OCI-LY3 (cell line): ENCODE measurements at regions not wholly inside any gene's neighbourhood (a gene's known extent, or its start where the extent isn't known, plus 50 kb on each side); places are given as distances from the start of the nearest gene placed in this dataset.
A peak's percentile ranks its signal among the peaks of the same experiment; 100 is the strongest.

ENCODE experiments used
- H2AFZ ChIP-seq: fragments of 200-600, 300-600 bp; shearing (Covaris generic); 2 replicates; pipeline ENCODE4 v1.6.0; 2014; ENCODE audit warnings: antibody characterized with exemption, low read depth, low read length
- H3K27ac ChIP-seq: fragments of 200-600, 300-600 bp; sonication (generic); 2 replicates; pipeline ENCODE4 v1.5.1; 2014; ENCODE audit warnings: mild to moderate bottlenecking, low read length, moderate library complexity, mixed read lengths
- H3K27me3 ChIP-seq: fragments of 200-600, 300-600 bp; sonication (generic); 2 replicates; pipeline ENCODE4 v1.6.1; 2014; ENCODE audit warnings: low read depth, low read length, mixed read lengths
- H3K36me3 ChIP-seq: fragments of 200-600, 300-600 bp; sonication (generic); replicated peaks from 2 replicates; pipeline ENCODE3; 2014; ENCODE audit warnings: low read depth, low read length, mixed read lengths
- H3K4me1 ChIP-seq: fragments of 300-600, 200-600 bp; sonication (generic); 2 replicates; pipeline ENCODE4 v1.6.1; 2014; ENCODE audit warnings: low read length, mixed read lengths
- H3K4me2 ChIP-seq: fragments of 200-600, 300-600 bp; sonication (generic); 2 replicates; pipeline ENCODE4 v1.6.1; 2014; ENCODE audit warnings: low read length, mixed read lengths
- H3K4me3 ChIP-seq: fragments of 300-600, 200-600 bp; sonication (generic); 2 replicates; pipeline ENCODE4 v1.5.1; 2014; ENCODE audit warnings: antibody characterized with exemption, mild to moderate bottlenecking, low read length, moderate library complexity
- H3K79me2 ChIP-seq: fragments of 300-600, 200-600 bp; shearing (Covaris generic); 2 replicates; pipeline ENCODE4 v1.6.1; 2014; ENCODE audit warnings: mild to moderate bottlenecking, low read length, mixed read lengths
- H3K9ac ChIP-seq: fragments of 300-600, 200-600 bp; shearing (Covaris generic); 2 replicates; pipeline ENCODE4 v1.6.0; 2014; ENCODE audit warnings: mild to moderate bottlenecking, low read length, moderate library complexity
- H3K9me3 ChIP-seq: fragments of 200-600, 300-600 bp; shearing (Covaris generic); 2 replicates; pipeline ENCODE4 v1.6.1; 2014; ENCODE audit warnings: low read length, mixed read lengths; ENCODE audit not compliant: insufficient read depth
- H4K20me1 ChIP-seq: fragments of 200-600, 300-600 bp; sonication (generic); 2 replicates; pipeline ENCODE4 v1.6.1; 2016; ENCODE audit warnings: low read length, mixed read lengths; ENCODE audit not compliant: insufficient read depth
- CTCF ChIP-seq: fragments of 200-600, 300-600 bp; sonication (generic); IDR thresholded peaks from 2 replicates; pipeline ENCODE4 v1.5.1; 2014; ENCODE audit warnings: antibody characterized with exemption, low read length, low read depth
- EZH2phosphoT487 ChIP-seq: fragments of 200-600 bp; shearing (Covaris generic); IDR thresholded peaks from 2 replicates; pipeline ENCODE4 v1.6.1; 2018; ENCODE audit warnings: antibody characterized with exemption, mixed run types, low read depth

GRCh38 chrX:11932423-11932822 is 174.4 kb downstream of the MSL3 start:
- 0 out of 2 replicates have a peak, but pooled peaks cover 3% of the 10 kb centered on the region for H3K9me3 ChIP-seq
- H3K4me3 ChIP-seq, result no peak overlapping the region
- H3K4me1 ChIP-seq, result no peaks in the 10 kb centered on the region
- H3K4me2 ChIP-seq, result no peak overlapping the region
- no peaks in the 10 kb centered on the region for H3K36me3 ChIP-seq
- no peaks in the 10 kb centered on the region for H3K27me3 ChIP-seq
- TF ChIP-seq EZH2phosphoT487 (no peak), CTCF (no peak)
- H4K20me1 ChIP-seq, result no peaks in the 10 kb centered on the region
- no peak overlapping the region for H2AFZ ChIP-seq
- H3K27ac ChIP-seq, result no peak overlapping the region
- H3K79me2 ChIP-seq, result no peaks in the 10 kb centered on the region
- no peak overlapping the region for H3K9ac ChIP-seq

- H3K9ac ChIP-seq, result no peak overlapping the region
- H3K4me1 ChIP-seq, result no peaks in the 10 kb centered on the region
- no peaks in the 10 kb centered on the region for H3K9me3 ChIP-seq
- H3K36me3 ChIP-seq, result no peaks in the 10 kb centered on the region
- H3K27ac ChIP-seq, result no peak overlapping the region
- H2AFZ ChIP-seq, result no peak overlapping the region
- H3K4me2 ChIP-seq, result no peak overlapping the region
- no peaks in the 10 kb centered on the region for H3K79me2 ChIP-seq
- no peak overlapping the region for H3K4me3 ChIP-seq
- no peaks in the 10 kb centered on the region for H4K20me1 ChIP-seq
- H3K27me3 ChIP-seq, result no peaks in the 10 kb centered on the region
- TF ChIP-seq EZH2phosphoT487 (no peak), CTCF (no peak)
Measured at GRCh38 chrX:11934089-11934488, 176.1 kb downstream of the MSL3 start.

DNA sequence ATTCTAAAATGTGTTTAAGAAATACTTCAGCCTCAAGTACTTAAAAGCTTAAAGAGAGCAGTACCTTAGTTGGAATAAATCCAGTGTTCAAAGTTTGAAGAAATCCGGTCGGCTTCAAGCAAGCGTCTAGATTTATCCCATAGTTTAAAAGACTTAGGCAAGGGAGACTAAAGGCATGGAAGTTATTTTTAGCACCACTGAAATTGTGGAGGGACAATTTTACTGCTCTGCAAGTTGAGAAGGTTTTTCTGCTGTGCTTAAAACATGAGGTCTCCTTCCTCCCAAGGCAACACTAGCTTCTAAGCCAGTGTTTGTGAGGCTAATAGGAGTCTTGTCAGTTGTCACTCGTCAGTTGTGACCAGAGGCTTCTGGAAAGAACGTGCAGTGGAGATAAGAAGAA is 183.5 kb downstream of the MSL3 start:
- Histone ChIP-seq H3K27ac (no peak overlapping the region), H3K9ac (no peak overlapping the region), H3K4me2 (no peak overlapping the region), H3K4me1 (peaks cover 5% of the 10 kb centered on the region), H3K36me3 (no peaks in the 10 kb centered on the region), H4K20me1 (no peaks in the 10 kb centered on the region), H3K4me3 (no peak overlapping the region), H2AFZ (no peak overlapping the region), H3K27me3 (no peaks in the 10 kb centered on the region), H3K9me3 (no peaks in the 10 kb centered on the region), H3K79me2 (no peaks in the 10 kb centered on the region)
- TF ChIP-seq EZH2phosphoT487 (no peak), CTCF (no peak)

- Histone ChIP-seq H3K79me2 (no peaks in the 10 kb centered on the region), H3K9me3 (no peaks in the 10 kb centered on the region), H3K4me3 (peak overlapping the region; percentile 33; the same call in 1 of the 2 replicates), H3K27me3 (no peaks in the 10 kb centered on the region), H2AFZ (peak overlapping the region; percentile 95), H3K36me3 (no peaks in the 10 kb centered on the region), H3K27ac (no peak overlapping the region), H3K4me2 (peak overlapping the region; percentile 68), H4K20me1 (no peaks in the 10 kb centered on the region), H3K9ac (no peak overlapping the region), H3K4me1 (peaks cover 5% of the 10 kb centered on the region)
- TF ChIP-seq CTCF (peak; percentile 56), EZH2phosphoT487 (no peak)
Measured at GRCh38 chrX:11944501-11944900, 186.5 kb downstream of the MSL3 start.
